ENCODE measurements at regions not wholly inside any gene's neighbourhood (a gene's known extent, or its start where the extent isn't known, plus 50 kb on each side); places are given as distances from the start of the nearest gene placed in this dataset.

DNA sequence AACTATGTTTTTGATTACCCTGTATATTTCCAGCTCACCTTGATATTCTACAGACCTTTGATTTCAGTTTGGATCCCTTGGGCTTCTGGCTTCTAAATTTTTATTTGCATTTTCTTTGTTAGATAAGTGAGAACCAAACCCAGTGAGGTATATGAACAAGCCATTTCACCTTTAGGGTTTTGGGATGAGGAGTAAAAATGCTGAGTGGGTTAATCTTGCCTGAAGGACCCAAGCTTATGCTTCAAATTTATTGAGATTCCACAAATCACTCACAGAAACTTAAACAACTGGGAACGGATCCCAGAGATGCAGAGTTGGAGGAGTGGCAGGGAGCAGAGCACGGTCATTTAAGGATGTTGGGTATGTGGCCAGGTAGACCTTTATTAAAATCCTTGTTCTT lies 263.3 kb upstream of the BMP2 start:
- H3K27ac Mint-ChIP-seq, result no peak overlapping the region
- H3K4me3 Mint-ChIP-seq, result no peak overlapping the region
- no peak for ATAC-seq

DNA sequence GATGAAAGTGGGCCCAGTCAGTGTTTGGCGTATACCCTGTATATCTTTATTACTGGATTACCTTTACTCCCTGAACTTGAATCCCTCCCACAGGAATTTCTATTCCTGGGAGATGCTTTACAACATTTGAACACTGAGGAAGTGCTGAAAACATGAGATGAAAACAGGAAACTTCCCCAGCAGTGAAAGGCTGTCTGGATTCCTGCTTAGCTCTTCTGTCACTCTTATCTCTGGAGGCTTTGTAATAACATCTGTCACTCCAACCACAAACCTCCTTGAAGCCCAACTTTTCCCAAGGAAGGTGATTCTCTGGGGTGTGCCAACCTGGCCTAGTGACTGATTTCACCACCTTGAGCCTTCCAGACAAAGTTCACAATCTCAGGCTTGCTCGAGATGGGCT lies 264.5 kb upstream of the BMP2 start:
- H3K9me3 ChIP-seq (ENCODE audit: control insufficient read depth, insufficient read depth, low read length), result no peaks in the 10 kb centered on the region
- no peak overlapping the region for H3K4me3 ChIP-seq (ENCODE audit: low read length)
- ATAC-seq (no peak), DNase-seq (no peak)
- 86% methylated on average over 1 of the region's 2 CpGs for WGBS (ENCODE audit: insufficient coverage)
- H3K4me1 ChIP-seq (ENCODE audit: control insufficient read depth, insufficient read depth, low read length), result no peaks in the 10 kb centered on the region
- H3K27me3 ChIP-seq (ENCODE audit: control insufficient read depth, insufficient read depth, low read length), result no peaks in the 10 kb centered on the region
- H3K27ac ChIP-seq (ENCODE audit: low read length), result no peak overlapping the region
- H3K27ac Mint-ChIP-seq, result no peak overlapping the region
- TF ChIP-seq, protein P1, sequence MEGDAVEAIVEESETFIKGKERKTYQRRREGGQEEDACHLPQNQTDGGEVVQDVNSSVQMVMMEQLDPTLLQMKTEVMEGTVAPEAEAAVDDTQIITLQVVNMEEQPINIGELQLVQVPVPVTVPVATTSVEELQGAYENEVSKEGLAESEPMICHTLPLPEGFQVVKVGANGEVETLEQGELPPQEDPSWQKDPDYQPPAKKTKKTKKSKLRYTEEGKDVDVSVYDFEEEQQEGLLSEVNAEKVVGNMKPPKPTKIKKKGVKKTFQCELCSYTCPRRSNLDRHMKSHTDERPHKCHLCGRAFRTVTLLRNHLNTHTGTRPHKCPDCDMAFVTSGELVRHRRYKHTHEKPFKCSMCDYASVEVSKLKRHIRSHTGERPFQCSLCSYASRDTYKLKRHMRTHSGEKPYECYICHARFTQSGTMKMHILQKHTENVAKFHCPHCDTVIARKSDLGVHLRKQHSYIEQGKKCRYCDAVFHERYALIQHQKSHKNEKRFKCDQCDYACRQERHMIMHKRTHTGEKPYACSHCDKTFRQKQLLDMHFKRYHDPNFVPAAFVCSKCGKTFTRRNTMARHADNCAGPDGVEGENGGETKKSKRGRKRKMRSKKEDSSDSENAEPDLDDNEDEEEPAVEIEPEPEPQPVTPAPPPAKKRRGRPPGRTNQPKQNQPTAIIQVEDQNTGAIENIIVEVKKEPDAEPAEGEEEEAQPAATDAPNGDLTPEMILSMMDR (IDR thresholded peaks at IDR 0.05), result no peak
- no peaks in the 10 kb centered on the region for H3K4me1 Mint-ChIP-seq
- H3K9me3 Mint-ChIP-seq, result peaks cover 0 to 3% of the 10 kb centered on the region in 2 donors
- no peaks in the 10 kb centered on the region for H3K36me3 ChIP-seq (ENCODE audit: control insufficient read depth, insufficient read depth, low read length)
- intact Hi-C loops (cut with micrococcal nuclease), result no loop called here
- no peaks in the 10 kb centered on the region for H3K36me3 Mint-ChIP-seq
- H3K4me3 Mint-ChIP-seq, result no peak overlapping the region
- peaks cover 0 to 3% of the 10 kb centered on the region in 2 donors for H3K27me3 Mint-ChIP-seq (ENCODE audit: low read depth in 2 of 2)

More for the DNA sequence above, 263.3 kb upstream of the BMP2 start:
- Histone ChIP-seq H3K4me3 (ENCODE audit: low read length) (no peak overlapping the region), H3K4me1 (ENCODE audit: control insufficient read depth, insufficient read depth, low read length) (no peaks in the 10 kb centered on the region), H3K27me3 (ENCODE audit: control insufficient read depth, insufficient read depth, low read length) (no peaks in the 10 kb centered on the region), H3K36me3 (ENCODE audit: control insufficient read depth, insufficient read depth, low read length) (no peaks in the 10 kb centered on the region), H3K27ac (ENCODE audit: low read length) (no peak overlapping the region), H3K9me3 (ENCODE audit: control insufficient read depth, insufficient read depth, low read length) (no peaks in the 10 kb centered on the region)
- intact Hi-C loops (cut with micrococcal nuclease), result no loop called here
- no CpG with 5 or more reads among the region's 2 CpGs for WGBS (ENCODE audit: insufficient coverage)
- Mint-ChIP-seq H3K27me3 (ENCODE audit: low read depth in 2 of 2) (peaks cover 0 to 3% of the 10 kb centered on the region in 2 donors), H3K9me3 (peaks cover 0 to 3% of the 10 kb centered on the region in 2 donors), H3K4me1 (no peaks in the 10 kb centered on the region), H3K36me3 (no peaks in the 10 kb centered on the region)
- DNase-seq, result no peak
- TF ChIP-seq, protein P1 (IDR thresholded peaks at IDR 0.05), result no peak

DNA sequence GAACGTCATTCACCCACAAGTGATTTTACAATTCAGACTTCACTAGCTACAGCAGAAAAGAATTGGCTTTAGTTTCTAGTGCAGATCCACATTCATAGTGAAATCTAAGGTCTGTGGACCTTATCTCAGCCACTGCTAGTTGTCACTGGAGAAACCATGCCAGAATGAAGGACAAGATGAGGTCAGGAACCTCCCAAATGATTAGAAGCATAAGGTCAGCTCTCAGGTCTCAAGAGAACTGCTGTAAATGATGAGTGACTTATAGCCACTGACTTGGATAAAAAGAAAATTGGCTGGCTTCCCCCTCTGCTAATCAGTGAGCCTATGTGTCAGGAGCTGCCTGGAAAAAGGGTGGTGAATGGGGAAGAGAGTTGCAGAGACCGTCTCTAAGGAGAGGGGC lies 265.3 kb upstream of the BMP2 start:
- Mint-ChIP-seq H3K27me3 (ENCODE audit: low read depth in 2 of 2) (peaks cover 0 to 3% of the 10 kb centered on the region in 2 donors), H3K4me1 (no peaks in the 10 kb centered on the region), H3K4me3 (no peak overlapping the region), H3K36me3 (no peaks in the 10 kb centered on the region), H3K9me3 (peaks cover 0 to 2% of the 10 kb centered on the region in 2 donors), H3K27ac (no peak overlapping the region)
- Histone ChIP-seq H3K36me3 (ENCODE audit: control insufficient read depth, insufficient read depth, low read length) (no peaks in the 10 kb centered on the region), H3K27me3 (ENCODE audit: control insufficient read depth, insufficient read depth, low read length) (no peaks in the 10 kb centered on the region), H3K4me3 (ENCODE audit: low read length) (no peak overlapping the region), H3K9me3 (ENCODE audit: control insufficient read depth, insufficient read depth, low read length) (no peaks in the 10 kb centered on the region), H3K4me1 (ENCODE audit: control insufficient read depth, insufficient read depth, low read length) (no peaks in the 10 kb centered on the region), H3K27ac (ENCODE audit: low read length) (no peak overlapping the region)
- DNase-seq (no peak), ATAC-seq (no peak)
- TF ChIP-seq, protein P1 (IDR thresholded peaks at IDR 0.05), result no peak
- intact Hi-C loops (cut with micrococcal nuclease), result no loop called here
- WGBS (ENCODE audit: insufficient coverage), result no CpG with 5 or more reads among the region's 2 CpGs

DNA sequence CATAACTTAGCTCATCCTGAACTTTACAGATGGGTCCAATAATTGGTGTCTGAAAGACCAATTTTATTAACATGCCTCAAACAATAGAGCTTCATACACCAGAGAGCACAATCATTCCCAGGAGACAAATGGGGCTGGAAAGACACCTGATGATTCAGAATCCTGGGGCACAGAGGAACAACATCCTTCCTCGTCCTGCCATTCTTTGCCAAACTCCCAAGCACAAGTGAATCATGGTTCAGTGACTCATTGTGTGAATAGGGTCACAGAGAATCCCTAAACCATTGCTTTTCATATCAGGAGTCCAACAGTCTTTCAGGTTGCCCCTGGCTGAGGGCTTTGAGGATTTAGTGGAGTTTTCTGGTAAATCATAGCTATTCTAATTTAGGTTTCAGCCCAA lies 266.4 kb upstream of the BMP2 start:
- Histone ChIP-seq H3K27me3 (ENCODE audit: control insufficient read depth, insufficient read depth, low read length) (no peaks in the 10 kb centered on the region), H3K4me1 (ENCODE audit: control insufficient read depth, insufficient read depth, low read length) (no peaks in the 10 kb centered on the region), H3K9me3 (ENCODE audit: control insufficient read depth, insufficient read depth, low read length) (no peaks in the 10 kb centered on the region), H3K36me3 (ENCODE audit: control insufficient read depth, insufficient read depth, low read length) (no peaks in the 10 kb centered on the region), H3K4me3 (ENCODE audit: low read length) (no peak overlapping the region), H3K27ac (ENCODE audit: low read length) (no peak overlapping the region)
- Mint-ChIP-seq H3K4me3 (no peak overlapping the region), H3K27me3 (ENCODE audit: low read depth in 2 of 2) (peaks cover 0 to 3% of the 10 kb centered on the region in 2 donors), H3K36me3 (no peaks in the 10 kb centered on the region), H3K4me1 (no peaks in the 10 kb centered on the region), H3K27ac (no peak overlapping the region), H3K9me3 (peaks cover 0 to 4% of the 10 kb centered on the region in 2 donors)
- intact Hi-C loops (cut with micrococcal nuclease), result no loop called here
- TF ChIP-seq, protein P1 (IDR thresholded peaks at IDR 0.05), result no peak
- 45% methylated on average over 1 of the region's 1 CpG for WGBS (ENCODE audit: insufficient coverage)
- ATAC-seq, result no peak
- DNase-seq, result no peak

Data from natural killer cell (primary cell).